Endothelial cell (in vitro differentiated cells): ENCODE measurements at regions not wholly inside any gene's neighbourhood (a gene's known extent, or its start where the extent isn't known, plus 50 kb on each side); places are given as distances from the start of the nearest gene placed in this dataset.
"Not testable (repeated sequence)": the region's sequence is repeated elsewhere in the genome, so short reads cannot be mapped to it uniquely, and the experiment has no call there.

Experiments
- DNase-seq: peaks from one replicate; pipeline ENCODE4 v3.0.0; 2021; ENCODE audit warnings: low spot score
- H3K27ac Mint-ChIP-seq: one replicate; pipeline ENCODE4 v1.8.0; 2021; ENCODE audit warnings: mixed read lengths, inconsistent platforms; ENCODE audit not compliant: unreplicated experiment
- H3K27me3 Mint-ChIP-seq: one replicate; pipeline ENCODE4 v1.8.0; 2021; ENCODE audit warnings: mild to moderate bottlenecking, moderate library complexity, mixed read lengths, inconsistent platforms; ENCODE audit not compliant: unreplicated experiment
- H3K36me3 Mint-ChIP-seq: one replicate; pipeline ENCODE4 v1.8.0; 2021; ENCODE audit warnings: mild to moderate bottlenecking, low read depth, mixed read lengths, inconsistent platforms; ENCODE audit not compliant: unreplicated experiment
- H3K4me1 Mint-ChIP-seq: one replicate; pipeline ENCODE4 v1.8.0; 2021; ENCODE audit warnings: mild to moderate bottlenecking, mixed read lengths, inconsistent platforms; ENCODE audit not compliant: unreplicated experiment
- H3K4me3 Mint-ChIP-seq: one replicate; pipeline ENCODE4 v1.8.0; 2021; ENCODE audit warnings: mild to moderate bottlenecking, mixed read lengths, inconsistent platforms; ENCODE audit not compliant: unreplicated experiment
- H3K9me3 Mint-ChIP-seq: one replicate; pipeline ENCODE4 v1.8.0; 2021; ENCODE audit warnings: mixed read lengths, inconsistent platforms; ENCODE audit not compliant: unreplicated experiment
- CTCF ChIP-seq: fragments of 200-600 bp; sonication (generic); IDR thresholded peaks from one replicate; pipeline ENCODE4 v1.5.0; 2021; ENCODE audit warnings: antibody characterized with exemption; ENCODE audit not compliant: unreplicated experiment

- DNase-seq = no peak
- H3K4me1 Mint-ChIP-seq = no peaks in the 10 kb centered on the region
- TF ChIP-seq CTCF = no peak
- no peak overlapping the region for H3K27ac Mint-ChIP-seq
- no peaks in the 10 kb centered on the region for H3K9me3 Mint-ChIP-seq
- H3K4me3 Mint-ChIP-seq = no peak overlapping the region
- no peaks in the 10 kb centered on the region for H3K36me3 Mint-ChIP-seq
- H3K27me3 Mint-ChIP-seq = no peaks in the 10 kb centered on the region
Measured at GRCh38 chr6:68169922-68170321, 465.2 kb upstream of the ADGRB3 start.

- Mint-ChIP-seq H3K4me1 (no peaks in the 10 kb centered on the region), H3K27me3 (no peaks in the 10 kb centered on the region), H3K9me3 (no peaks in the 10 kb centered on the region), H3K27ac (no peak overlapping the region), H3K36me3 (no peaks in the 10 kb centered on the region), H3K4me3 (no peak overlapping the region)
- DNase-seq = no peak
- no peak for TF ChIP-seq CTCF
Measured at GRCh38 chr6:68167604-68168003, 467.5 kb upstream of the ADGRB3 start.

- not testable (repeated sequence) for H3K36me3 Mint-ChIP-seq, H3K27me3 Mint-ChIP-seq, H3K4me1 Mint-ChIP-seq, H3K9me3 Mint-ChIP-seq, H3K27ac Mint-ChIP-seq, DNase-seq, H3K4me3 Mint-ChIP-seq
Measured at GRCh38 chr6:68160812-68161211, 474.3 kb upstream of the ADGRB3 start.

- no peaks in the 10 kb centered on the region for H3K4me1 Mint-ChIP-seq
- H3K4me3 Mint-ChIP-seq = no peak overlapping the region
- DNase-seq = no peak
- peaks cover 4% of the 10 kb centered on the region for H3K36me3 Mint-ChIP-seq
- no peaks in the 10 kb centered on the region for H3K27me3 Mint-ChIP-seq
- TF ChIP-seq CTCF = no peak
- no peak overlapping the region for H3K27ac Mint-ChIP-seq
- H3K9me3 Mint-ChIP-seq = peaks cover 6% of the 10 kb centered on the region
Measured at GRCh38 chr6:68160348-68160747, 474.7 kb upstream of the ADGRB3 start.

- Mint-ChIP-seq H3K27ac (no peak overlapping the region), H3K4me3 (no peak overlapping the region), H3K4me1 (no peaks in the 10 kb centered on the region), H3K27me3 (no peaks in the 10 kb centered on the region), H3K36me3 (peaks cover 4% of the 10 kb centered on the region), H3K9me3 (peaks cover 6% of the 10 kb centered on the region)
- no peak for TF ChIP-seq CTCF
- no peak for DNase-seq
Measured at GRCh38 chr6:68159433-68159832, 475.6 kb upstream of the ADGRB3 start.

- Mint-ChIP-seq H3K4me3 (no peak overlapping the region), H3K27me3 (no peaks in the 10 kb centered on the region), H3K4me1 (no peaks in the 10 kb centered on the region), H3K9me3 (peaks cover 6% of the 10 kb centered on the region), H3K27ac (no peak overlapping the region), H3K36me3 (peaks cover 4% of the 10 kb centered on the region)
- no peak for TF ChIP-seq CTCF
- no peak for DNase-seq
Measured at GRCh38 chr6:68158256-68158655, 476.8 kb upstream of the ADGRB3 start.
